ENCODE measurements at regions not wholly inside any gene's neighbourhood (a gene's known extent, or its start where the extent isn't known, plus 50 kb on each side); places are given as distances from the start of the nearest gene placed in this dataset.
"Not testable (repeated sequence)": the region's sequence is repeated elsewhere in the genome, so short reads cannot be mapped to it uniquely, and the experiment has no call there.

DNA sequence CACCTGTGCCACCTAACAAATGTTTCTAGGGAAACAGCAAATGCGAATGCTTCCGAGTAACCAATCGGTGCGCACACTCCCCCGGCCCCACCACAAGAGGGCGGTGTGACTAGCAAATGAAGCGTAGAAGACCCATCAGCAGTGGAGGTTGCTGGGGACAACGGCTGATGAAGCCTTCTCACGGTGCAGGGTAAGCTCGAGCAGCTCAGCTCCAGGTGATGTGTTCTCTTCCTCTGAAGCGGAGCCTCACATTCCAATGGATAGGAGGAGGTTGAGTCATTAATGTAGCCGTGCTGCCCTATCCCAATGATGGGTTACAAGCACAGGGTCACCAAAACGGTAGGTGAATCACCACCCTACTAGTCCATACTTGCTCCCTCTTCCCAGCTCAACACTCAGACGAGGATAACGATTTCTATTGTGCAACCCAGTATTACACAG lies 127.6 kb upstream of the TWIST2 start:
- TF ChIP-seq, protein P1, sequence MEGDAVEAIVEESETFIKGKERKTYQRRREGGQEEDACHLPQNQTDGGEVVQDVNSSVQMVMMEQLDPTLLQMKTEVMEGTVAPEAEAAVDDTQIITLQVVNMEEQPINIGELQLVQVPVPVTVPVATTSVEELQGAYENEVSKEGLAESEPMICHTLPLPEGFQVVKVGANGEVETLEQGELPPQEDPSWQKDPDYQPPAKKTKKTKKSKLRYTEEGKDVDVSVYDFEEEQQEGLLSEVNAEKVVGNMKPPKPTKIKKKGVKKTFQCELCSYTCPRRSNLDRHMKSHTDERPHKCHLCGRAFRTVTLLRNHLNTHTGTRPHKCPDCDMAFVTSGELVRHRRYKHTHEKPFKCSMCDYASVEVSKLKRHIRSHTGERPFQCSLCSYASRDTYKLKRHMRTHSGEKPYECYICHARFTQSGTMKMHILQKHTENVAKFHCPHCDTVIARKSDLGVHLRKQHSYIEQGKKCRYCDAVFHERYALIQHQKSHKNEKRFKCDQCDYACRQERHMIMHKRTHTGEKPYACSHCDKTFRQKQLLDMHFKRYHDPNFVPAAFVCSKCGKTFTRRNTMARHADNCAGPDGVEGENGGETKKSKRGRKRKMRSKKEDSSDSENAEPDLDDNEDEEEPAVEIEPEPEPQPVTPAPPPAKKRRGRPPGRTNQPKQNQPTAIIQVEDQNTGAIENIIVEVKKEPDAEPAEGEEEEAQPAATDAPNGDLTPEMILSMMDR (IDR thresholded peaks at IDR 0.05; ENCODE audit: control extremely low read depth, extremely low read depth, low read depth, missing control alignments) = peak; percentile 24
- POLR2A ChIA-PET = no interaction called here
- peak; percentile 43 for DNase-seq (ENCODE audit: extremely low spot score)
- CTCF ChIA-PET = no interaction called here

DNA sequence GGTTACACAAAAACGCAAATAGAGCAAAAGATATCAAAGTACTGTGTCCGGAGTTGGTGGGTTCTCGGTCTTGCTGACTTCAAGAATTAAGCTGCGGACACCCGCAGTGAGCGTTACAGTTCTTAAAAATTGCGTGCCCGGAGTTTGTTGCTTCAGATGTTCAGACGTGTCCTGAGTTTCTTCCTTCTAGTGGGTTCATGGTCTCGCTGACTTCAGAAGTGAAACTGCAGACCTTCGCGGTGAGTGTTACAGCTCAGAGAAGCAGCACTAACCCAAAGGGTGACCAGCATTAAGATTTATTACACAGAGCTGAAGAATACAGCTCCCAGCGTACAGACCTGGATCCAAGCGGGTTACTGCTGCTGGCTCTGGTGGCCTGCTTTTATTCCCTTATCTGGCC lies 125.7 kb upstream of the TWIST2 start:
- no peak for DNase-seq (ENCODE audit: extremely low spot score)
- TF ChIP-seq, protein P1 (IDR thresholded peaks at IDR 0.05; ENCODE audit: control extremely low read depth, extremely low read depth, low read depth, missing control alignments) = no peak
- POLR2A ChIA-PET = no interaction called here
- CTCF ChIA-PET = no interaction called here

DNA sequence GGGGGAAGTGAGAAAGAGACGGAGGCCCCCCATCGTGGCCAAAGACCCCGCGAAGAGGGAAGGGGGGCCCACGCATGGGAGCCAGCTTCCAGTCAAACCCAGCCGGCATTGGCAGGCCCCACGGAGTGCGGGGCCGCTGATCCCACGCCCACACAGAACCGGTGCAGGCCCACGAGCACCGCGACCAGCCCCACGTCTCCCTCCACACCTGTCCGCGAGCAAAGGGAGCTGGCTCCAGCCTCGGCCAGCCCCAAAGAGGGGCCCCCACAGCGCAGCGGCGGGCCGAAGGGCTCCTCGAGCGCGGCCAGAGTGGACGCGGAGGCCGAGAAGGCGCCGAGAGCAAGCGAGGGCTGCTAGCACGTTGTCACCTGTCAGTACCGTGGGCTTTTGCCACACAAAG lies 125.0 kb upstream of the TWIST2 start:
- no peak for DNase-seq (ENCODE audit: extremely low spot score)
- CTCF ChIA-PET = no interaction called here
- POLR2A ChIA-PET = no interaction called here
- TF ChIP-seq, protein P1 (IDR thresholded peaks at IDR 0.05; ENCODE audit: control extremely low read depth, extremely low read depth, low read depth, missing control alignments) = no peak

DNA sequence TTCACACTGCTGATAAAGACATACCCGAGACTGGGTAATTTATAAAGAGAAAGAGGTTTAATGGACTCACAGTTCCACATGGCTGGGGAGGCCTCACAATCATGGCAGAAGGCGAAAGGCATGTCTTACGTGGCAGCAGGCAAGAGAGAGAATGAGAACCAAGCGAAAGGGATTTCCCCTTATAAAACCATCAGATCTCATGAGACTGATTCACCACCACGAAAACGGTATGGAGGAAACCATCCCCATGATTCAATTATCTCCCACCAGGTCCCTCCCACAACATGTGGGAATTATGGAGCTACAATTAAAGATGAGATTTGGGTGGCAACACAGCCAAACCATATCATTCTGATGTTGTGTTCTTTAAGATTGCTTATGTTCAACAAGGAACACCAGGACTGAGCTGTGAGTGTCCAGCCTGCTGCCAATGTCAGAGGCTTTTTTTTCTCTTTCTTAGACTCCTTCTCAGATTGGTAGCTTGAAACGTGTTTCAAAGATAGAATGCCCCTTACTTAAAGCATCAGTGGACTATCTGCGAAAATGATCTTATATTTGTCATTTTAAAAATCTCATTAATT lies 124.1 kb upstream of the TWIST2 start:
- POLR2A ChIA-PET; DNase-seq (ENCODE audit: extremely low spot score); CTCF ChIA-PET: not testable (repeated sequence)

DNA sequence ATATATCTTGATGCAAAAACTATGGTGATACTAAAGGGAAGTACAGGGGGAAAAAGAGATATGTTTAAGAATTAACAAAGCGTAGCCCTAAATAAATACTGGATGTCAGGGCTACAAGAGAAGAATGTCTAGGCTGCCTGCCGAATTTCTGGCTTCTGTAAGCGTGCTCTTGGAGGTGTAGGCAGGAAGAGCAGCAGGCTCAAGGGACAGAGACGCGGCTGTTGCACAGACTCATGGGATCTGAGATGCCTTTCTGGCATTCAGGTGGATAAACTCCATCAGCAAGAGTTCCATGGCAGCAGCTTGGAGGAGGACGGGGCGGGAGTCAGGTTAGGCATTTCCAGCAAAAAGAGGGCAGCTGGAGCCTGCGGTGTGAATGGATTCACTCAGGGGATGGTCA lies 123.2 kb upstream of the TWIST2 start:
- ChIA-PET POLR2A (no interaction called here), CTCF (no interaction called here)
- no peak for DNase-seq (ENCODE audit: extremely low spot score)
- TF ChIP-seq, protein P1 (IDR thresholded peaks at IDR 0.05; ENCODE audit: control extremely low read depth, extremely low read depth, low read depth, missing control alignments) = no peak

DNA sequence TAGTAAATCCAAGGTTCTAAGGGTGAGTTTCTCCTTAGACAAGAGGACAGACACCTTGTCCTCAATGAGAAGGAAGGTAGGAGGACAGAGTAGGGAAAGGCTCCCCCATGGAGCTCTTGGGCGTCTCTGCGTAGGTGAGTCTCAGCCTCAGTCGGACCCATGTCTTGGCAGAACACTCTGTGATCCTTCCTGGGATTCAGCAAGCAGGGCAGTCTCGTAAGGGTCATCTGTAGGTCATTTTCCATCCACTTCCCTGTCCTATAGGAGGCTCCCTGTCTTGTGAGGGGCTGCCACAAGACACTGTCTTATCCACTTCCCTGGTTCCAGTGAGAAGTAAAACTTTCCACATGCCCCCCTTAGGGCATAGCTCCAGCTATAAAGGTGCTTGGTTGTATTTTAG lies 122.6 kb upstream of the TWIST2 start:
- POLR2A ChIA-PET = no interaction called here
- TF ChIP-seq, protein P1 (IDR thresholded peaks at IDR 0.05; ENCODE audit: control extremely low read depth, extremely low read depth, low read depth, missing control alignments) = no peak
- no peak for DNase-seq (ENCODE audit: extremely low spot score)
- CTCF ChIA-PET = no interaction called here

DNA sequence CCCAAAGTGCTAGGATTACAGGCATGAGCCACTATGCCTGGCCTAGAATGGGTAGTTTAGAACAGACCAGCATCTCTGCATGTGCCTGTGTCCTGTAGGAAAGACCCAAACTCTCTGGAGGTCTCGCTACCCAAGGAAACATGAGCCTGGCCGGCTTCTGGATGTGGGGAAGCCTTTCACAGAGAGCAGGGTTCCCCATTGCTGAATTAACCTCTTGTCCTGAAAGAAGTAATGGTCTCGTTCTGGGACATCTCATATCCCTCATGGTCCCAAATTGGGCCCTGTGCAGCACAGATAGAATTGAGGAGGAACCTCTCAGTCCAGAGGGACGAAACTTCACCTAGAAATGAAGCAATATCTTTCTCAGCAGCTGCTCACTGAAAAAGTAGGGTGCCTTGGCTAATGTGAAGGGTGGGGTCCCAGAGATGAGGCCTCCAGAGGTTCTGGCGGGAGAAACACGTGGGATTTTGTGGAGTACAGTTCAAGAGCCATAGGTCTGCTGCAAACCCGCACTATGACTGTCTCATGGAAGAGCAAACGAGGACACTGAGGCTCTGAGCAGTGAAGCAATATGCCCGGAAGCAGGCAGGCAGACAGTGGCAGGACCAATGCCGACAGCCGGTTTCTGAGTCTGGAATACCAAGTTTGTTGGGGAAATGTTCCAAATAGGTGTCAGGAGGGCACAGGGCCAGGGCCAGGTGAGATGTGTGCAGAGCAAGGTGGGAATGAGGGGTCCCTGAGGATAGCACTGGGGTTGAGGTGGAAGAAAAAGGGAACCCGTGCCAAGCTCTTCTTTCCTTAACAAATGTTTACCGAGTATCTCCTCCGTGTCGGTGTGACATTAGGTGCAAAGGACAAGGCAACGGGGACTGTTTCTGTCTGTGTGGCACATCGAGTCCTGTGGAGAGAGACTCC lies 121.0 kb upstream of the TWIST2 start:
- CTCF ChIA-PET = no interaction called here
- no peak for DNase-seq (ENCODE audit: extremely low spot score)
- TF ChIP-seq, protein P1 (IDR thresholded peaks at IDR 0.05; ENCODE audit: control extremely low read depth, extremely low read depth, low read depth, missing control alignments) = no peak
- POLR2A ChIA-PET = no interaction called here
